ENCODE measurements at regions not wholly inside any gene's neighbourhood (a gene's known extent, or its start where the extent isn't known, plus 50 kb on each side); places are given as distances from the start of the nearest gene placed in this dataset.
"Not testable (repeated sequence)": the region's sequence is repeated elsewhere in the genome, so short reads cannot be mapped to it uniquely, and the experiment has no call there.

GRCh38 chr18:34480162-34480700 lies 229.9 kb upstream of the DTNA start:
- no peak for DNase-seq (ENCODE audit: low read depth)

GRCh38 chr18:34482204-34482603 lies 227.9 kb upstream of the DTNA start:
- no peak for DNase-seq (ENCODE audit: low read depth)

GRCh38 chr18:34483198-34483597 lies 226.9 kb upstream of the DTNA start:
- no peak for DNase-seq (ENCODE audit: low read depth)

GRCh38 chr18:34491719-34492118 lies 218.4 kb upstream of the DTNA start:
- no peak for DNase-seq (ENCODE audit: low read depth)

GRCh38 chr18:34492652-34493051 lies 217.4 kb upstream of the DTNA start:
- no peak for DNase-seq (ENCODE audit: low read depth)

GRCh38 chr18:34493099-34493544 lies 217.0 kb upstream of the DTNA start:
- peak; percentile 63 for DNase-seq (ENCODE audit: low read depth)

- no peak for DNase-seq (ENCODE audit: low read depth)
These were observed 216.3 kb upstream of the DTNA start for GRCh38 chr18:34493566-34494358.

- DNase-seq (ENCODE audit: low read depth): no peak
These were observed 215.8 kb upstream of the DTNA start for GRCh38 chr18:34494359-34494696.

- DNase-seq (ENCODE audit: low read depth): no peak
These were observed 214.6 kb upstream of the DTNA start for GRCh38 chr18:34495506-34495905.

GRCh38 chr18:34501553-34501952 lies 208.5 kb upstream of the DTNA start:
- DNase-seq (ENCODE audit: low read depth): no peak

GRCh38 chr18:34506198-34506597 lies 203.9 kb upstream of the DTNA start:
- DNase-seq (ENCODE audit: low read depth): no peak

GRCh38 chr18:34509163-34509562 lies 200.9 kb upstream of the DTNA start:
- no peak for DNase-seq (ENCODE audit: low read depth)

GRCh38 chr18:34509879-34510586 lies 200.1 kb upstream of the DTNA start:
- DNase-seq (ENCODE audit: low read depth): no peak

GRCh38 chr18:34510926-34511325 lies 199.2 kb upstream of the DTNA start:
- no peak for DNase-seq (ENCODE audit: low read depth)

GRCh38 chr18:34511435-34511834 lies 198.7 kb upstream of the DTNA start:
- DNase-seq (ENCODE audit: low read depth): no peak

- no peak for DNase-seq (ENCODE audit: low read depth)
These were observed 198.2 kb upstream of the DTNA start for GRCh38 chr18:34511879-34512278.

- DNase-seq (ENCODE audit: low read depth): peak; percentile 18
These were observed 195.9 kb upstream of the DTNA start for GRCh38 chr18:34514238-34514637.

GRCh38 chr18:34514957-34515356 lies 195.1 kb upstream of the DTNA start:
- no peak for DNase-seq (ENCODE audit: low read depth)

GRCh38 chr18:34516355-34516754 lies 193.7 kb upstream of the DTNA start:
- not testable (repeated sequence) for DNase-seq (ENCODE audit: low read depth)

GRCh38 chr18:34516996-34517395 lies 193.1 kb upstream of the DTNA start:
- DNase-seq (ENCODE audit: low read depth): not testable (repeated sequence)

- no peak for DNase-seq (ENCODE audit: low read depth)
These were observed 189.1 kb upstream of the DTNA start for GRCh38 chr18:34521040-34521439.

GRCh38 chr18:34522603-34523002 lies 187.5 kb upstream of the DTNA start:
- no peak for DNase-seq (ENCODE audit: low read depth)

GRCh38 chr18:34525244-34525643 lies 184.9 kb upstream of the DTNA start:
- no peak for DNase-seq (ENCODE audit: low read depth)
